Ammon's horn (tissue), 1 donor: ENCODE measurements at regions not wholly inside any gene's neighbourhood (a gene's known extent, or its start where the extent isn't known, plus 50 kb on each side); places are given as distances from the start of the nearest gene placed in this dataset.

Experiments
- DNase-seq: peaks from one replicate; pipeline ENCODE4 v3.0.0-alpha.2; 2016; ENCODE audit warnings: low spot score

DNA sequence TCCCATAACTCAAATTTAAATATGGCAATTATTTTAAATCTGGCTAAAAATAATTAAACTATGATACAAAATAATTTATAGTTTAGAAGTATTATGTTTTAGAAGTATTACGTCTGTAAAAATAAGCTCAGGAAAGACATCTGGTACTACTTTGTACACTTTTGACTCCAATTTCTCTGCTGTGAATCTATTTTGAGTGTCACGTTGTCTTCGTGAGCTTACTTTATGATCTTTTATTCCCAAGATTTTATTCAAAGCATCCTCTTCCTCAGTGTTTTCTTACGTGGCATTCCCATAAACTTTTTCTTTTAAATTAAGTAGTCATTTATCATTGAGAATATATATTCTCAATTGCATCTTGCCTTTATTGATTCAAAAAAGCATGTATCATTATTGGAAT is 223.3 kb upstream of the KCNJ16 start:
- no peak for DNase-seq

- peak; percentile 50 for DNase-seq
These were observed 221.3 kb upstream of the KCNJ16 start for GRCh38 chr17:69853541-69854224.

DNA sequence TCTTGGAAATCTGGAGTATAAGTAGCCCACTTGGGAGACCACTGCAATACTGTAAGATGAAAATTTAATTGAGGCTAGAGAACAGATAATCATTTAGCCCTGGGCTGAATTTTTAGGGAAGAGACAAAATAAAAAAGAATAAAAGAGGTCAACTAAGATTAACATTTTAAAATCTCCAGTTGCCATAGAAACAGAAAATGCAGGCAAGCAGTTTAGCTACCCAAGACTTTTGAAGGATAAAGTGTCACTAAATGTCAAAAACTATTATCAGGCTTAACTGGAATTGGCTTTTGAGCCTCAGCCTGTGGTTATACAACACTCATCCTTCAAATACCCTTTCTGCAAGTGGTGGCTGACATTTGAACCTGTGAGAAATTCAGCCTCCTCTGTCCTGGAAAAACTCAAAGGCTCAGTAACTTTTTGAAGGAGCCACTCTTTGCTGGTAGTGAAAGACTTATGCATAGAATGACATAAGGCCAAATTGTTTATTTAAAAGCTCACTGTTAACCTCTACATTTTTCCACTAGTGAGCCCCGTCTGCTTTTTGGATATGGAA is 220.7 kb upstream of the KCNJ16 start:
- no peak for DNase-seq

DNA sequence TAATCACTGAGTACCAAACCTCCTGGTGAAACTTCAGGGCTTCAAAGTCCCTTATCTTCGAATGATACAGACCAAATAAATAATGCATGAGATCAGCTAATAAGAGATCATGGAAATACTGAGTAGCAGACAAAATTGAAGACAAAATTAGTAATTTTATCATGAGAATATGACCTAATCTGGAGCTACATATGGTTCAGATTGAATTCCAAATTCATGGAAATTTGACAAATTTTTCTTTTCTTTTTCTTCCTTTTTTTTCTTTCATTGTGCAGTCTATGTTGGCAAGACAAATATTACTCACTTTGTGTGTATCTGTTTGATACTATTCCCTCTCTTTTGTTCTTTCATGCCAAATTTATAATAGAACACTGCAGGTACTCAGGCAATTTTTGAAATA is 218.1 kb upstream of the KCNJ16 start:
- no peak for DNase-seq

DNA sequence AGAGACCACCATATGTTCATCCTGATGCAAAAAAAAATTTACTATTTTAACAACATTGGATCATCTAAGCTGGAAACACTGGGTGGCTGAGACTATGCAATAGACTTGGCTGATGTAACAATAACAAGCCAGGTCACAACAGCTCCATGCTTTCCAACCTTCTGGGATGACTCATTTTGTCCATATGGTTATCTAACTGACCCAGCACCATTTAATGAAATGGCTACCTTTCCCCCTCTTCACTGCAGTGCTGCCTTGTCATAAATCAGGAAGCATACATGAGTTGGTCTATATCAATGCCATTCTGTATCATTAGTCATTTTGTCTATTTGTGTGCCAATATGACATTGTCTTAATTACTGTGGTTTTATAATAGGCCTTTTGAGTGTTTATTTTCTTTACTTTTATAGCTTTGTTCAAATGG is 217.6 kb upstream of the KCNJ16 start:
- DNase-seq = no peak

GRCh38 chr17:69858460-69858859 is 216.6 kb upstream of the KCNJ16 start:
- DNase-seq = no peak

GRCh38 chr17:69860142-69860680 is 214.8 kb upstream of the KCNJ16 start:
- no peak for DNase-seq

- no peak for DNase-seq
These were observed 210.6 kb upstream of the KCNJ16 start for GRCh38 chr17:69864462-69864861.

- DNase-seq = no peak
These were observed 205.4 kb upstream of the KCNJ16 start for GRCh38 chr17:69869667-69870066.

DNA sequence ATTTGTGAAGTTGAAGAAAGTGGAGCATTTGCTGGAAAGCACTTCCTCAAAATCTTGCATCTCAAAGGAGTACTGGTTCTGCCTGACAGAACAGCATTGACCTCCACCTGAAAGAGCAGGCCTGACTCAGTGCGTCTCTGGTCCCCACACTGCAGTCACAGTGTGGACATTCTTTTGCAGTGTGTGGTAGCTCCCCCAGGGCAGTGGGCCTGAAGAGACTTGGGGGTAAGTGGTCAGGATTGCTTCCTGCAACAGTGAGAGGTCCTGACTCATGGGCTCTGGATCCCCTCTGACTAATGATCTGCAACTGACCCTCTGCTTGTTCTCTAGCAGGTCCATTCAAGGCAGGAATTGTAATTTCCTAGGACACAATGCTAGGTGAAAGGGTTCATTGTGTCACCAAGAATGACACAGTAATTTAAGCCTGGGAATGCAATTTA is 204.9 kb upstream of the KCNJ16 start:
- no peak for DNase-seq

- no peak for DNase-seq
These were observed 204.2 kb upstream of the KCNJ16 start for GRCh38 chr17:69870751-69871199.

DNA sequence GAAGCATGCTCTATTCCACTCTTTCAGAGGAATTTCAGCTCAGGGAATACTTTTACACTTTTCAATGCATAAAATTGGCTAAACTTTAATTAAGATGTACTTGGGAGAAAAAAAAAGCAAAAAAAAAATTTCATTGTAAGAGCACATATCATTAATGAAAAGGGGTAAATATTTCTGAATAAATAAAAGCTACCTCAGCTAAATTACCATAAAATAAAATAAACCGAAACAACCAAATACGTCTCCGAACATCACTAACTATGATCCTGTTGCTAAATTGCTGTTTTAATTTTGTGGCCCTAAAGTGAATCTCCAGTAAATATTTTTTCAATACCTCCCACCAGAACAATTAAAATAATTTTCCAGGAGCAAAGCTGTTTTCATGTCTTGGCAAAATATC is 203.7 kb upstream of the KCNJ16 start:
- no peak for DNase-seq

DNA sequence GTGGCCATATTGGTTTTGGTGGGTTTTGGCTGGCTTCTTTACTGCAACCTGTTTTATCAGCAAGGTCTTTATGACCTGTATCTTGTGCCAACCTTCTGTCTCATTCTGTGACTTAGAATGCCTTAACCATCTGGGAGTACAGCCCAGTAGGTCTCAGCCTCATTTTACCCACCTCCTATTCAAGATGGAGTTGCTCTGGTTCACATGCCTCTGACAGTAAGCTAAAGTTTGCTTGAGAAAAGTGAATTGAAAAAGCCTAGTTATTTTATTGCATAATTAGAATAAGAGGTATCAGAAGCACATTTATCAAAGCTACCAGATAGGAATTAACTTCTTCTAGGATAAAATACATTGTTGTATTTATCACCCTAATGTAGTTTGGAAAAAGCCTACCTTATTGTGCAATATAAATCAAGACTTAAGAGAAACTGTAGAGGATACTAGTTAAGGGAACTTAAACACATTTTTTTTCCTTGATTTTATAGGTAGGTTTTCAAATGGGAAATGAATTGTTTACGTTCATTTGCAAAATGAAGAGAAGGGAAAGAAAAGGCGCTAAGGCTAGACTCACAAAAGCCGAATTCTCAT is 202.3 kb upstream of the KCNJ16 start:
- no peak for DNase-seq

GRCh38 chr17:69874175-69874670 is 200.8 kb upstream of the KCNJ16 start:
- no peak for DNase-seq

GRCh38 chr17:69876757-69877156 is 198.3 kb upstream of the KCNJ16 start:
- no peak for DNase-seq

- no peak for DNase-seq
These were observed 196.4 kb upstream of the KCNJ16 start for GRCh38 chr17:69878661-69879060.

GRCh38 chr17:69879576-69879975 is 195.4 kb upstream of the KCNJ16 start:
- DNase-seq = no peak

DNA sequence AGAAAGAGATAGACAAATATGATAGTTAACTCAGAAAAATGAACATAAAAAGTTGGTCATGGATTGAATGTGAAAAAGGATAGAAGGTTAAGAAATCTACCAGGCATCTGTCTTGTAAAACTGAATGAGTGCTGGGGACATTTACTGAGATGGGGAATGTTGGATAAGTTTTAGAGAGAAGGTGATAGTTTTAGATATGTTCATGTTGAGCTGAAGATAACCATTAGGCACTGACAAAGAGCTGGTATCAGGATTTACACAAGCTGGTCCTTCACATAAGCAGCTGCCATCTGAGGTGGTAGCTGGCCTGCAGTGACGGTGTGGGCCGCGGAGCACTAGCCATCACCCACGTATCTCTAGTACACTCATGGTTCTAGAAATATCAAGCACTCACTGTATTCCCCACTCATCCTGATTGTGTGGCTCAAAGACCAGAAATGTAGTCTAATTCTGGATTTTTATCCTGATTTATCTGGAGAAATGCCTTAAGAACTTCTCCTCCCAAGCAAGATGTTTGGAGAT is 194.4 kb upstream of the KCNJ16 start:
- DNase-seq = no peak

DNA sequence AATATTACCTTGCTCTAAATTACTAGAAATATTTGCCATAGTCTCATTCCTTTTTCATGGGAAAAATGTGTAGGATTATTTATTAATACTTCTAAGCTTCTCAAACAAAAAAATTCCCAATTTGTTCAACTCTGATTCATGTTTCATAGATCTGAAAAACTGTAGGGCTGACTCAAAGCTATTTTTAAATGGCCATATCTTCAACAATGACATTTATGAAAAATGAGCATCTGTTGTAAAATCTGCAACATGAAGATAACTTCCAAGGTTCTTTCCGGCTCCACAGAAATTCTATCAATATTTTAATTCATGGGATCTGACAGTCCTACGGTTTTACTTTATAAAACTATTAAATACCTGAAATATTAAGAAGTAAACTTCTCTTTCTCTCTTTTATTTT is 192.7 kb upstream of the KCNJ16 start:
- DNase-seq = no peak

- DNase-seq = no peak
These were observed 191.9 kb upstream of the KCNJ16 start for GRCh38 chr17:69883120-69883519.

DNA sequence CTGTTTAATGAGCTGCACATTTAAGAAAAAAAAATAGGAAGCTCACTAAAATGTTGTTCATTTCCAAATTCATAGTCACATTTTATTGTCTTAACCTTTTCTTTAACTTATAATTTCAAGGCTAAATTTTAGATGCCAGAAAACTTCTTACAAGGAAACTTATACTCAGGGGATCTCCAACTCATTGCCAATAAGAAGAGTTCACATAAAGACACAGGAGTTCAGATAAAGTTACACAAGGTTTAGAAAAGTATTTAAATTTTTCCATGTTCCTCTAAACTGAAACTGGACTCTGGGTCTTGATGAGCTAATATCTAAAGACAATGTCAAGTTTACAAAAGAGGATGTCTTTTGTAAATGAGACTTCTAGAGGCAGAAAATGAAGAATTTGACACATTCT is 190.7 kb upstream of the KCNJ16 start:
- no peak for DNase-seq

DNA sequence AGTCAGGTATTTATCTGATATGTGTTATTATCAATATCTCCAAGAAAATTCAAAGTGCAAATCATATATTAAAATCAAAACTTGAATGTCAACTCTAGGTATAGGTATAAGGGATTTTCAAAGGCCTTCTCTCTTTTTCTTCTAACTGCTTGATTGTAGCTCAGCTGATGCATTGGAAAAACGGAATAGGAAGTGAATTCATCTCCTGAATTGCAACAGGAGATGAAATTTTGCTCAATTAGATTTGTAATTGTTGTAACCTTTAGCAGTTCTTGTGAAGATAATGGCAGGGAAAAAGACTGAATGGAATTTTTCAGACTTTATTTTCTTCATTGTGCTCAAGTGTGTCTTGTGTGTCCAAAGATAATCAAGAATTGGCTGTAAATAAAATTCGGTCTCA is 190.2 kb upstream of the KCNJ16 start:
- DNase-seq = no peak

- DNase-seq = no peak
These were observed 176.4 kb upstream of the KCNJ16 start for GRCh38 chr17:69898601-69899000.
